ENCODE measurements at regions not wholly inside any gene's neighbourhood (a gene's known extent, or its start where the extent isn't known, plus 50 kb on each side); places are given as distances from the start of the nearest gene placed in this dataset.

GRCh38 chr2:217075268-217076057 is 215.6 kb upstream of the TNP1 start:
- H3K27me3 ChIP-seq (ENCODE audit: insufficient read depth, low read depth, severe bottlenecking): no peaks in the 10 kb centered on the region
- no peaks in the 10 kb centered on the region for H3K36me3 ChIP-seq
- H3K4me3 ChIP-seq (ENCODE audit: low read depth, low read length): no peak overlapping the region
- no peak for TF ChIP-seq CTCF (IDR thresholded peaks at IDR 0.05; ENCODE audit: low read depth, low read length)
- no peaks in the 10 kb centered on the region for H3K9me3 ChIP-seq (ENCODE audit: severe bottlenecking)
- no peak overlapping the region for H3K27ac ChIP-seq
- no peak for DNase-seq

GRCh38 chr2:217074576-217075255 is 214.9 kb upstream of the TNP1 start:
- no peak for DNase-seq
- Histone ChIP-seq H3K9me3 (ENCODE audit: severe bottlenecking) (no peaks in the 10 kb centered on the region), H3K27ac (no peak overlapping the region), H3K27me3 (ENCODE audit: insufficient read depth, low read depth, severe bottlenecking) (no peaks in the 10 kb centered on the region), H3K36me3 (no peaks in the 10 kb centered on the region), H3K4me3 (ENCODE audit: low read depth, low read length) (no peak overlapping the region)
- TF ChIP-seq CTCF (IDR thresholded peaks at IDR 0.05; ENCODE audit: low read depth, low read length): no peak

- Histone ChIP-seq H3K4me3 (ENCODE audit: low read depth, low read length) (no peak overlapping the region), H3K27ac (no peak overlapping the region), H3K9me3 (ENCODE audit: severe bottlenecking) (peaks cover 5% of the 10 kb centered on the region), H3K27me3 (ENCODE audit: insufficient read depth, low read depth, severe bottlenecking) (no peaks in the 10 kb centered on the region), H3K36me3 (no peaks in the 10 kb centered on the region)
- no peak for DNase-seq
- no peak for TF ChIP-seq CTCF (IDR thresholded peaks at IDR 0.05; ENCODE audit: low read depth, low read length)
These were observed 211.6 kb upstream of the TNP1 start for GRCh38 chr2:217071416-217071815.

- TF ChIP-seq CTCF (IDR thresholded peaks at IDR 0.05; ENCODE audit: low read depth, low read length): no peak
- no peak overlapping the region for H3K27ac ChIP-seq
- H3K36me3 ChIP-seq: no peaks in the 10 kb centered on the region
- H3K9me3 ChIP-seq (ENCODE audit: severe bottlenecking): peaks cover 5% of the 10 kb centered on the region
- no peak overlapping the region for H3K4me3 ChIP-seq (ENCODE audit: low read depth, low read length)
- DNase-seq: no peak
- no peaks in the 10 kb centered on the region for H3K27me3 ChIP-seq (ENCODE audit: insufficient read depth, low read depth, severe bottlenecking)
These were observed 210.7 kb upstream of the TNP1 start for GRCh38 chr2:217070611-217071010.

GRCh38 chr2:217070043-217070430 is 210.2 kb upstream of the TNP1 start:
- TF ChIP-seq CTCF (IDR thresholded peaks at IDR 0.05; ENCODE audit: low read depth, low read length): no peak
- Histone ChIP-seq H3K27me3 (ENCODE audit: insufficient read depth, low read depth, severe bottlenecking) (no peaks in the 10 kb centered on the region), H3K36me3 (no peaks in the 10 kb centered on the region), H3K9me3 (ENCODE audit: severe bottlenecking) (peaks cover 5% of the 10 kb centered on the region), H3K27ac (no peak overlapping the region), H3K4me3 (ENCODE audit: low read depth, low read length) (no peak overlapping the region)
- no peak for DNase-seq

Data from WERI-Rb-1 (cell line).